ENCODE measurements at regions not wholly inside any gene's neighbourhood (a gene's known extent, or its start where the extent isn't known, plus 50 kb on each side); places are given as distances from the start of the nearest gene placed in this dataset.
A peak's percentile ranks its signal among the peaks of the same experiment; 100 is the strongest.

DNA sequence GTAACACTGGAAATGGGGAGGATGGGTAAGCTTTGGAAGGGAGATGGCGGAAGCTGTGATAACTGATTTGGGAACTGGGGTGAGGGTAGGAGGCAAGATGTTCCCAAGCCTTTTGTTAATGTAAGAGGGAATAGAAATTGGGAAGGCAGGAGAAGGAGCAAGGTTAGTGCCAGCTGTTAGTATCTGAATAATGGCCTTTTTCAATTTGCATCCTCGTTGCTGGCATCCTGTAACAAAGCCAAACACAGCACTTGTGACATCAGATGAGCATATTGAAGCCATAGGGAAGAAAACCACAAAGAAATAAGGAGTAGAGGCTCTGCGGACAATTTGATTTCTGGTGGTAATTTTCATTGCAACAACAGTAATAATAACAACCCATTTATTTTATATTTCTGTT, 70.9 kb upstream of the CLMP start:
- no peak overlapping the region for H3K27ac ChIP-seq
- H3K4me1 ChIP-seq: peaks cover 0 to 4% (median 0%) of the 10 kb centered on the region in 4 donors
- H3K9me3 ChIP-seq: no peaks in the 10 kb centered on the region
- no peak for DNase-seq
- TF ChIP-seq, protein P1, sequence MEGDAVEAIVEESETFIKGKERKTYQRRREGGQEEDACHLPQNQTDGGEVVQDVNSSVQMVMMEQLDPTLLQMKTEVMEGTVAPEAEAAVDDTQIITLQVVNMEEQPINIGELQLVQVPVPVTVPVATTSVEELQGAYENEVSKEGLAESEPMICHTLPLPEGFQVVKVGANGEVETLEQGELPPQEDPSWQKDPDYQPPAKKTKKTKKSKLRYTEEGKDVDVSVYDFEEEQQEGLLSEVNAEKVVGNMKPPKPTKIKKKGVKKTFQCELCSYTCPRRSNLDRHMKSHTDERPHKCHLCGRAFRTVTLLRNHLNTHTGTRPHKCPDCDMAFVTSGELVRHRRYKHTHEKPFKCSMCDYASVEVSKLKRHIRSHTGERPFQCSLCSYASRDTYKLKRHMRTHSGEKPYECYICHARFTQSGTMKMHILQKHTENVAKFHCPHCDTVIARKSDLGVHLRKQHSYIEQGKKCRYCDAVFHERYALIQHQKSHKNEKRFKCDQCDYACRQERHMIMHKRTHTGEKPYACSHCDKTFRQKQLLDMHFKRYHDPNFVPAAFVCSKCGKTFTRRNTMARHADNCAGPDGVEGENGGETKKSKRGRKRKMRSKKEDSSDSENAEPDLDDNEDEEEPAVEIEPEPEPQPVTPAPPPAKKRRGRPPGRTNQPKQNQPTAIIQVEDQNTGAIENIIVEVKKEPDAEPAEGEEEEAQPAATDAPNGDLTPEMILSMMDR (IDR thresholded peaks at IDR 0.05): no peak
- no peaks in the 10 kb centered on the region for H3K36me3 ChIP-seq
- intact Hi-C loops (cut with DNase I; ENCODE audit: low total_unique reads): no loop called here
- H3K4me3 ChIP-seq: no peak overlapping the region
- peaks cover 0 to 34% of the 10 kb centered on the region in 2 donors for H3K27me3 ChIP-seq

DNA sequence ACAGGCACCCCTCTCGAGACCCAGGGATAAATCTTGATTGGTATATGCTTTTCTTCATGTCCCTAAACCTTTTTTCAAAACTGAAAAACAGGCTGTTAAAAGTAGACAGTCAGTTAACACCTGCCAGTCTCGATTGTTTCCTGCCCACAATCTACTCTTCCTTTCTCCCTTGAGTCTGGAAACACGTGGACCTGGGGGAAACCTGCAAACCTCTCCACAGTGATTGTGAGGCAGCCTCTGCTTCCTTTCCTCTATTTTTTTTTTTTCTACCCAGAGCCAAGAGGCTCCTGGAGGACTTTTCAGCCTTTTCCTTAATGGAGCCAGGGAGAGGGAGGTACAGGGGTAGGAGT, 69.4 kb upstream of the CLMP start:
- H3K27ac ChIP-seq: no peak overlapping the region
- H3K4me1 ChIP-seq: peaks cover 0 to 6% (median 0%) of the 10 kb centered on the region in 4 donors
- H3K27me3 ChIP-seq: peaks cover 0 to 35% of the 10 kb centered on the region in 2 donors
- no peaks in the 10 kb centered on the region for H3K9me3 ChIP-seq
- TF ChIP-seq, protein P1 (IDR thresholded peaks at IDR 0.05): no peak
- H3K4me3 ChIP-seq: no peak overlapping the region
- intact Hi-C loops (cut with DNase I; ENCODE audit: low total_unique reads): no loop called here
- no peaks in the 10 kb centered on the region for H3K36me3 ChIP-seq
- DNase-seq: no peak

- Histone ChIP-seq H3K9me3 (no peaks in the 10 kb centered on the region), H3K36me3 (no peaks in the 10 kb centered on the region), H3K27ac (no peak overlapping the region), H3K4me1 (peaks cover 0 to 6% (median 0%) of the 10 kb centered on the region in 4 donors), H3K4me3 (peak overlapping the region; percentile 17 to 38), H3K27me3 (peaks cover 0 to 42% of the 10 kb centered on the region in 2 donors)
- TF ChIP-seq, protein P1 (IDR thresholded peaks at IDR 0.05): peak; percentile 67 to 86
- DNase-seq: peak; percentile 72 to 81
- intact Hi-C loops (cut with DNase I; ENCODE audit: low total_unique reads): no loop called here
Observed at GRCh38 chr11:123261345-123262106, 66.5 kb upstream of the CLMP start.

GRCh38 chr11:123260511-123261211, 65.6 kb upstream of the CLMP start:
- no peak overlapping the region for H3K27ac ChIP-seq
- TF ChIP-seq, protein P1 (IDR thresholded peaks at IDR 0.05): no peak
- peaks cover 0 to 41% of the 10 kb centered on the region in 2 donors for H3K27me3 ChIP-seq
- H3K36me3 ChIP-seq: no peaks in the 10 kb centered on the region
- H3K4me3 ChIP-seq: no peak overlapping the region
- DNase-seq: no peak
- H3K4me1 ChIP-seq: peaks cover 0 to 6% (median 0%) of the 10 kb centered on the region in 4 donors
- intact Hi-C loops (cut with DNase I; ENCODE audit: low total_unique reads): no loop called here
- H3K9me3 ChIP-seq: no peaks in the 10 kb centered on the region

DNA sequence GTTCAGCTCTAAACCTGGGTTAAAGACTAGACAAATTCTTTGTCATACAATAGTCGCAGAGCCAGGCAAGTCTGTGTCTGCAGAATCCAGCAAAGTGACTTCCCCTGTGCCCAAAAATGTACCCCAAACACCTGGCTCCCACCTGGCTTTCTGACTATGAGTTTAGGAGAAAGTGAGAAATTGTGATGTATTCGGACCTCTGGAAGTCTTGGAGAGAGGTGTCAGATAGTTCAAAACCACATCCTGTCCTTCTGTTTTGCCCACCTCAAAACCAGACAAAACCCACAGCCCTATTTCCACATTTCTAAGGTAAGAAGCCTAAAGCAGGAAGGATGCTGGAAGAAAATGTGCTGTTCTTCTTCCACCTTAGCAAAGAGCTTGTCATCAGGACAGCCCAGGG, 63.8 kb upstream of the CLMP start:
- H3K4me3 ChIP-seq: no peak overlapping the region
- H3K27ac ChIP-seq: no peak overlapping the region
- intact Hi-C loops (cut with DNase I; ENCODE audit: low total_unique reads): no loop called here
- H3K27me3 ChIP-seq: peaks cover 0 to 28% of the 10 kb centered on the region in 2 donors
- no peak for DNase-seq
- peaks cover 0 to 6% (median 0%) of the 10 kb centered on the region in 4 donors for H3K4me1 ChIP-seq
- TF ChIP-seq, protein P1 (IDR thresholded peaks at IDR 0.05): no peak
- no peaks in the 10 kb centered on the region for H3K9me3 ChIP-seq
- no peaks in the 10 kb centered on the region for H3K36me3 ChIP-seq
